ENCODE measurements at regions not wholly inside any gene's neighbourhood (a gene's known extent, or its start where the extent isn't known, plus 50 kb on each side); places are given as distances from the start of the nearest gene placed in this dataset.

DNA sequence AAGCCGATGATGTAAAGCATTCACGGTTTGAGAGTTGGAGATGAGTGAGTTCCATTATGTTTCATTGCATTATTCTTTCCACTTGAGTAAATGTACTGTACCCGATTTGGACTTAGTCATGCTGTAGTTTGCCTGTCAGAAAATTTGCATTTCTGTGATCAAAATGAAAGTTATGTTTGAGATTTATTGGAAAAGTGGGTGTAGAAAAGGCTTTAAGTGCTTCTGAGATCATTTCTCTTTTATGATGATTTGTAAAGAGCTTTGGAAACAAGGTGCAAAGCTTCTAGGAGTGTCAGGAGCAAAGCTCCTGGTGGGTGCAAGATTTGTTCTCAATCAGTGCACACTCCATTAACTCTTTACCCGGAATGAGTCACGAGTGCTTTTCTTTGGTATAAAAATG, 204.1 kb upstream of the POM121L12 start:
- Mint-ChIP-seq H3K36me3 (ENCODE audit: insufficient read depth, unreplicated experiment) (no peaks in the 10 kb centered on the region), H3K4me3 (ENCODE audit: unreplicated experiment) (no peak overlapping the region), H3K4me1 (ENCODE audit: low read depth, unreplicated experiment) (no peaks in the 10 kb centered on the region), H3K27me3 (ENCODE audit: insufficient read depth, unreplicated experiment) (peaks cover 7% of the 10 kb centered on the region), H3K27ac (ENCODE audit: unreplicated experiment) (no peak overlapping the region), H3K9me3 (ENCODE audit: unreplicated experiment) (no peaks in the 10 kb centered on the region)
- ChIA-PET CTCF (no interaction called here), POLR2A (no interaction called here)
- TF ChIP-seq, protein P1, sequence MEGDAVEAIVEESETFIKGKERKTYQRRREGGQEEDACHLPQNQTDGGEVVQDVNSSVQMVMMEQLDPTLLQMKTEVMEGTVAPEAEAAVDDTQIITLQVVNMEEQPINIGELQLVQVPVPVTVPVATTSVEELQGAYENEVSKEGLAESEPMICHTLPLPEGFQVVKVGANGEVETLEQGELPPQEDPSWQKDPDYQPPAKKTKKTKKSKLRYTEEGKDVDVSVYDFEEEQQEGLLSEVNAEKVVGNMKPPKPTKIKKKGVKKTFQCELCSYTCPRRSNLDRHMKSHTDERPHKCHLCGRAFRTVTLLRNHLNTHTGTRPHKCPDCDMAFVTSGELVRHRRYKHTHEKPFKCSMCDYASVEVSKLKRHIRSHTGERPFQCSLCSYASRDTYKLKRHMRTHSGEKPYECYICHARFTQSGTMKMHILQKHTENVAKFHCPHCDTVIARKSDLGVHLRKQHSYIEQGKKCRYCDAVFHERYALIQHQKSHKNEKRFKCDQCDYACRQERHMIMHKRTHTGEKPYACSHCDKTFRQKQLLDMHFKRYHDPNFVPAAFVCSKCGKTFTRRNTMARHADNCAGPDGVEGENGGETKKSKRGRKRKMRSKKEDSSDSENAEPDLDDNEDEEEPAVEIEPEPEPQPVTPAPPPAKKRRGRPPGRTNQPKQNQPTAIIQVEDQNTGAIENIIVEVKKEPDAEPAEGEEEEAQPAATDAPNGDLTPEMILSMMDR (IDR thresholded peaks at IDR 0.05; ENCODE audit: insufficient read depth in 1 of 2, low read depth in 1 of 2, low read length in 1 of 2, severe bottlenecking in 1 of 2, unreplicated experiment in 1 of 2) = no peak
- H3K4me1 ChIP-seq = no peaks in the 10 kb centered on the region
- BruUV-seq (replicated peaks) = no TSS peak
- H3K4me3 ChIP-seq (ENCODE audit: low read depth, low read length) = no peak overlapping the region
- no peak for DNase-seq
- intact Hi-C loops (cut with micrococcal nuclease; ENCODE audit: unreplicated experiment) = no loop called here
- H3K9me3 ChIP-seq = peaks cover 4% of the 10 kb centered on the region; the same call in 1 of the 2 replicates
- no peaks in the 10 kb centered on the region for H3K27me3 ChIP-seq (replicated peaks; ENCODE audit: control insufficient read depth, insufficient read depth, low read length)
- H3K36me3 ChIP-seq (ENCODE audit: control insufficient read depth, insufficient read depth, low read length) = no peaks in the 10 kb centered on the region

DNA sequence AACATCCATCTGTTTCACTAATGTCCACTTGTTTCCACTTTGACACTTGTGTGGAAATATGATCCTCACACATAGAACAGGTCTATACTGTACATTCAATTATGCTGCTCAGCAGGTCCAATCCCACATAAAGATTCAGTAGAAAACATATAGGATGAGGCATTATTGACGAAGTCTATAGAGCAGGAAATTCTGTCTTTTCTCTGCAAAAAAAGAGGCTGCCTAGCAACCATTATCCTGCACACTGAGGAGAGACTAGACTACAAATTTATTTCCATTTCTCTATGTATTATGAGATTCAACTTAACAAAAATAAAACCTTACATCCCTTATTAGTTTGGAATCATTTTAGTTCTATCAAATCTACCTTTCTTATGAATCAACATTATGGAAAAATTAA, 204.6 kb upstream of the POM121L12 start:
- ChIA-PET POLR2A (no interaction called here), CTCF (no interaction called here)
- H3K4me3 ChIP-seq (ENCODE audit: low read depth, low read length) = no peak overlapping the region
- BruUV-seq (replicated peaks) = no TSS peak
- H3K36me3 Mint-ChIP-seq (ENCODE audit: insufficient read depth, unreplicated experiment) = no peaks in the 10 kb centered on the region
- no peak overlapping the region for H3K4me3 Mint-ChIP-seq (ENCODE audit: unreplicated experiment)
- no peaks in the 10 kb centered on the region for H3K4me1 Mint-ChIP-seq (ENCODE audit: low read depth, unreplicated experiment)
- H3K9me3 ChIP-seq = peaks cover 4% of the 10 kb centered on the region; the same call in 1 of the 2 replicates
- no peak for DNase-seq
- H3K27me3 Mint-ChIP-seq (ENCODE audit: insufficient read depth, unreplicated experiment) = peaks cover 7% of the 10 kb centered on the region
- intact Hi-C loops (cut with micrococcal nuclease; ENCODE audit: unreplicated experiment) = no loop called here
- TF ChIP-seq, protein P1 (IDR thresholded peaks at IDR 0.05; ENCODE audit: insufficient read depth in 1 of 2, low read depth in 1 of 2, low read length in 1 of 2, severe bottlenecking in 1 of 2, unreplicated experiment in 1 of 2) = no peak
- no peaks in the 10 kb centered on the region for H3K27me3 ChIP-seq (replicated peaks; ENCODE audit: control insufficient read depth, insufficient read depth, low read length)
- H3K9me3 Mint-ChIP-seq (ENCODE audit: unreplicated experiment) = no peaks in the 10 kb centered on the region
- no peaks in the 10 kb centered on the region for H3K4me1 ChIP-seq
- H3K27ac Mint-ChIP-seq (ENCODE audit: unreplicated experiment) = no peak overlapping the region
- H3K36me3 ChIP-seq (ENCODE audit: control insufficient read depth, insufficient read depth, low read length) = no peaks in the 10 kb centered on the region

DNA sequence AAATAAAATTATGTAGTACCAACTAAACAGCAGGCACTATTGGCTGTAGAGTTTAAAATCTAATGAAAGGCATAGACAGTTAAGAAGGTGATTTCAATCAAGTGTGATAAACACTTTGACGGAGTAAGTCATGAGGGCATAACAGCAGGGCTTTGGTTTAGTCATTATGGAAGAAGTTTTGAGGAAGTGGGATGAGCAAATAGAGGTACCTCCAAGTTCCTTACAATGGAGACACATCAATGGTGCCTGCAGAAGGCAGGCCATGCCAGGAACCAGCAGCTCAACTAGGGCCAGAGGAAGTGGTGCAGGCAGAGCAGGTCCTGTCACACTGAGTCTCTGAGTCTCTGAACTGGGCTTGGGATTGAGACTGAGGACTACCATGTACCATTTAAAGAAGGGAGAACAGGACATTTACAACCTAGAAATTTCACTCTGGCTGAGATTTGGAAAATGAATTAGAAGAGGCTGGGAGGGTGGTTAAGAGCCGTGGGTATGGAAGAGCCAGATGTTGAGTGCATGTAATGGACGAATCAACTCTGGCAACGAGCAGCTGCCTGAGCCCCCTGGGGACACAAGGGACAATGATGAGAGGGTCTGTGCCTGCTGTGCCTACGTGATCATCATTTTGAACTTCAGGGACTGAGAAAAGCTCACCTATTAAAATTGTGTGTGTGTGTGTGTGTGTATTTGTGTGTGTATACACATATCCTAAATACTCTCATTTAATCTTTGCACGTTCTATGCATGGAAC, 208.7 kb upstream of the POM121L12 start:
- H3K36me3 ChIP-seq (ENCODE audit: control insufficient read depth, insufficient read depth, low read length) = no peaks in the 10 kb centered on the region
- Mint-ChIP-seq H3K27ac (ENCODE audit: unreplicated experiment) (no peak overlapping the region), H3K4me1 (ENCODE audit: low read depth, unreplicated experiment) (no peaks in the 10 kb centered on the region), H3K4me3 (ENCODE audit: unreplicated experiment) (no peak overlapping the region), H3K9me3 (ENCODE audit: unreplicated experiment) (peaks cover 18% of the 10 kb centered on the region), H3K27me3 (ENCODE audit: insufficient read depth, unreplicated experiment) (peaks cover 4% of the 10 kb centered on the region), H3K36me3 (ENCODE audit: insufficient read depth, unreplicated experiment) (no peaks in the 10 kb centered on the region)
- ChIA-PET POLR2A (no interaction called here), CTCF (no interaction called here)
- H3K9me3 ChIP-seq = peaks cover 11% of the 10 kb centered on the region; the same call in 1 of the 2 replicates
- TF ChIP-seq, protein P1 (IDR thresholded peaks at IDR 0.05; ENCODE audit: insufficient read depth in 1 of 2, low read depth in 1 of 2, low read length in 1 of 2, severe bottlenecking in 1 of 2, unreplicated experiment in 1 of 2) = no peak
- intact Hi-C loops (cut with micrococcal nuclease; ENCODE audit: unreplicated experiment) = no loop called here
- no peak overlapping the region for H3K4me3 ChIP-seq (ENCODE audit: low read depth, low read length)
- no peak for DNase-seq
- no peaks in the 10 kb centered on the region for H3K4me1 ChIP-seq
- no TSS peak for BruUV-seq (replicated peaks)
- H3K27me3 ChIP-seq (replicated peaks; ENCODE audit: control insufficient read depth, insufficient read depth, low read length) = no peaks in the 10 kb centered on the region

Data from Caco-2 (cell line).